GM19240 (cell line): ENCODE measurements at regions not wholly inside any gene's neighbourhood (a gene's known extent, or its start where the extent isn't known, plus 50 kb on each side); places are given as distances from the start of the nearest gene placed in this dataset.
"Not testable (repeated sequence)": the region's sequence is repeated elsewhere in the genome, so short reads cannot be mapped to it uniquely, and the experiment has no call there.

Experiments used
- DNase-seq: peaks from one replicate; pipeline ENCODE4 v3.0.0; 2011; ENCODE audit warnings: low spot score; ENCODE audit not compliant: insufficient read length

GRCh38 chr7:110534241-110534931 lies 556.5 kb upstream of the LRRN3 start:
- no peak for DNase-seq

- DNase-seq = no peak
Measured at GRCh38 chr7:110539216-110539615, 551.7 kb upstream of the LRRN3 start.

GRCh38 chr7:110541962-110542361 lies 549.0 kb upstream of the LRRN3 start:
- no peak for DNase-seq

GRCh38 chr7:110544194-110544593 lies 546.7 kb upstream of the LRRN3 start:
- no peak for DNase-seq

DNA sequence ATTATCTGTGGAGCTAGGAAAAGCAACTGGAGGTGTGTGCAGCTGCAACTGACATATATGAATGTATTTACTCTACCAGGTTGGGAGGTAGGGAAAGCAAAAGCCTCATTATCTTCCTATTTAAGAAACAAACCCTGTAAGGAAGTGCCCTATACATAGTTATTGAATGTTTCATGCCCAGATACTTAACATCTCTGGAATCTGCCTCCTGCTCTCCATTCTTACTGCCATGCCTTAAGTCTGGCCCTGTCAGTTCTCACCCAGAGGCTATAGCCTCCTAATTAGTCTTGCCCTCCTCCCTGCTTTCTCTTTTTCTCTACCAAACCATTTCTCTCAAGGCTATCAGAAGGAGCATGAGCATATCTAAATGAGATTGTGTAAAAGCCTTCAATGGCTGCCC lies 542.6 kb upstream of the LRRN3 start:
- DNase-seq = no peak

DNA sequence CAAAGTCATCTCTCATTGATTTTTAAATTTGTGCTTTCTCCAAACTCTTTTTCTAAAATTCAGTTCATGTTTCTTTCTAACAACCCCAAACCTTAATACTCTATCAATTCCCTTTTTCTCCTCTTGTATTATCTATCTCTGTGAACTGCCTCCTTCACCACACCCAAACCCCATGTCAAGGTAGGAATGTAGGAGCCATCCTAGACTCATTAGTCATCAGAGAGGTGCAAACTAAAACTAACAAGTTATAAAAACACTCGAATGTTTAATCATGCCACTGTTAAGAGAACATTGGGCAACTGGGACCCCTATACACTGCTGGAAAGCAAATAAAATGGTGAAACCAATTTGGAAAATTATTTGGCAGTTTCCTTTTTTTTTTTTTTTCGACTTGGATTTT lies 533.8 kb upstream of the LRRN3 start:
- no peak for DNase-seq

GRCh38 chr7:110563286-110563685 lies 527.6 kb upstream of the LRRN3 start:
- not testable (repeated sequence) for DNase-seq

DNA sequence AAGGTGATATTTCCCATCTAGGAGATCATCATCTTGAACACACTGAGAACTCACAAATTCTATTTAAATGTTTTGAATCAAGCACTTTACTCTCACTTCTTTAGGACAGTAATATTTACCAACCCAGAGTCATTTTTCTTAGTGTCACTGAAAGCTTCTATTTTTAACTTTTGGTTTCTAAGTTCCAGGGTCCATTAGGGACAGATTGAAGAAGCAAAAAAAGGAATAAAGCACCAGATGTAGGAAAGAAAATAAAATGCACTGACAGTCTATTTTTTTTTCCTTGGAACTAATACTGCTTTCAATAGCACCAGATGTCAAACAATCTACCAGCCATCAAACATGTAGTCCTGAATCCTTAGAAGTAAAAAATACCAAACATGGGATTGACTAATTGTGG lies 526.7 kb upstream of the LRRN3 start:
- DNase-seq = no peak

GRCh38 chr7:110568388-110568787 lies 522.5 kb upstream of the LRRN3 start:
- no peak for DNase-seq

- DNase-seq = no peak
Measured at GRCh38 chr7:110568932-110569331, 522.0 kb upstream of the LRRN3 start.

DNA sequence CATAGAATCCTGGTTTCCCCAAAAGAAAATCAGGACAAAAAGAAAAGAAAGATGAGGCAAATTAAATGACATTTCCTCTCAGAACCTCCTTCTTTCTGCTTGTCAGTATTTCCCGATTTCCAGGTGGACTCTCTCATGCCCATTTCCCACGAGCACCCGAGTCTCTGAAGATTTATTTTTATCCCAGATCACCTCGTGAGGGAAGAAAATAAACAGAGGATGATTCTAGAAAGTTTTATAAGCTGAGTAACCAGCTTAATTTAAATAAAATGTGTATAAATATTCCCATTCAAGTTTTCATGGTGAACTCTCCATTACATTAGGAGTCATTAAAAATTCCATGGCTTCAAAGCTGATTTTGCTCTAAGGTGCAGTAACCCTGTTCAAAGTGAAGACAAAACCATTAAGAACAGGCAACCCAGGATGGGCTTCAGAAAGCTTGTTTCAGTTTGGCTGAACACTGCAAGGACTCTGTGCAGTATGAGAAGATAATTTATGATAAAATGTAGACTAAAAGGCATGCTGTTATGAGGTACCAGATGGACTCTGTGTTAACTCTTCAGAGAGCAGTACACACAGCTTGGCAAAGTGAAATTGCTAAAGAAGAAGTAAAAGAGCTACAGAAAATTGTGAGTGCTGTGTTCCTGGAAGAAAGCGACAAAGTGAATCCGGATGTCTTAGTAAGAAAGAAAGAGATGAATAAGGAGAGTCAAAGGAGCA lies 521.3 kb upstream of the LRRN3 start:
- DNase-seq = no peak

DNA sequence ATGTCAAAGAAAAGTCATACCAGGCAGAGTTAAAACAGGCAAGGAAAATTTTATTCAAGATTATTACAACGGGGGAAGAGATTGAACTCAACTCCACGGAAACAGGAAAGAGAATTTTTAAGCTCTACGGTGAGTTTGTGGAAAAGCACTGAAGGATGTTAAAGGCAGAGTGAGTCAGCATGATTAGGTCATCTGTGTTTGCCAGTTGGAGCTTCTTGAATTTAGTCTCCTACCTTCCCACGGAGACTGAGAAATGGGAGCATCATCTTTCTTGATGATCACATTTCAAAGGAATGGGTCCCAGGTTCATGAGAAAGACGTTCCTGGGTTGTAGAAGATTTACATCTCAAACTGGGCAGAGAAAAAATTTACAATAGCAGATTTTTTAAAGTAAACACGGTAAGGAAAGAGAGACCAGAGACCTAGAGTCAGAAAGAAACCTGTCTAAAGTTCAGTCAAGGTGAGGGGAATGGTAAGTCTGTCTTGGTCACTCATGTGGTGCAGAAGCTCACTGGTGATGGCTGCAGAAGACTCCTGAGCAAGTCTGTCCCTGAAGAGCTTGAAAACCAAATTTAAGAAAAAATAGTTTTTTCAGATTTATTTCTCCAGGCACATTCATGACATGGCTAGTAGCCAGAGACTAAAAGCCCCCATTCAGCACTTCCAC lies 516.9 kb upstream of the LRRN3 start:
- no peak for DNase-seq

DNA sequence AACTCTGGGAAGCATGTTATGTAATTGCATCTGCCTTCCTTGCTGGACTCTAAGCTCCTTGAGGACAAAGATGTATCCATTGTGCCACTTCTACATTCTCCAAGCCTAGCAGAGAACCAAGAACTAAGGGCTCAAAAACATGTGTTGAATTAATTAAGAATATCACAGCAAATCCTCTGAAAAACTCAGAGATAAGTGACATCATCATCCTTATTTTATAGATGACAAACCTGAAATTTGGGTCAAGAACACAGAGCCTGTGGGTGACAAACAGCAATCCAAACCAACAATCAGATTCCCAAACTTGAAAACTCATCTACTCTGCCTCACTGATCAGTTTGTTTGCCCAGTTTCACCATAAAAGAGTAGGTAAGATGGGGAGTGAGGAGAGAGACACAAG lies 503.6 kb upstream of the LRRN3 start:
- no peak for DNase-seq

GRCh38 chr7:110590415-110590814 lies 500.5 kb upstream of the LRRN3 start:
- DNase-seq = no peak

DNA sequence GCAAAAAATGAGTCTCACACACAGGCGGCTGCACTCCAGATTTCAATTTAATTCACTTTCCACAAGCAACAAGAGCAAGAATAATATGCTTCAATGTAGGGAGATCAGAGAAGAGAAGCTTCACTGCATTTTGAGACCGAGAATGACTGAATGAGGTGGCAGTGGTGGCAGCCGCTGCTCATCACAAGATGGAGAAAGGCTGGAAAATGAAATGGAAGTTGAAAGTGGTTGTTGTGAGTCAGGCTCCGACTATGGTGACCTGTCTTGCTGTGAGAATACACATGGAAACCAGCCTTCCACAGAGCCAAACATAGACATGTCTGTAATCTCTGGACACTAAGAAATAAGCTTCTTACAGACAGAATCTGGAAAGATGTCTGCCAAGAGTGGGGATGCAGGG lies 499.6 kb upstream of the LRRN3 start:
- DNase-seq = no peak

- DNase-seq = no peak
Measured at GRCh38 chr7:110592557-110592956, 498.4 kb upstream of the LRRN3 start.

DNA sequence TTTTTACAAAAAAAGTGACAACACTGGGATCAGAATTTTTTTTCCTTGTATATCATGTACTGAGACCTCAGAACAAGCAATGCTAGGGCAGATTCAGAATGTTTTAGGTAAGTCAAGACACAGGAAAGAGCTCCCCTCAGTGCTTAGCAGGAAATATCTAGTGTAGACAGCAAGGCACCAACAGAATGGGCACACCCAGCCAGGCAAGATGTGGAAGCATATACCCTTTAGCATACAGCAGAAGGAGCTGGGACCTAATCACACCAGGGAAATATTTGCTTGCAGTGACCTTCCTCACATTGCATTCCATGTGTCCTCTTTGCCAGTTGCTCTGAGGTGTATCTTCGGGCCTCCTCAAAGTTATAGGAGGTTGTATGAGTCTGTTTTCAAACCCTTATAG lies 497.6 kb upstream of the LRRN3 start:
- DNase-seq = no peak

GRCh38 chr7:110595694-110596093 lies 495.2 kb upstream of the LRRN3 start:
- DNase-seq = no peak

GRCh38 chr7:110600956-110601355 lies 490.0 kb upstream of the LRRN3 start:
- DNase-seq = no peak

GRCh38 chr7:110601710-110602109 lies 489.2 kb upstream of the LRRN3 start:
- no peak for DNase-seq

GRCh38 chr7:110604206-110604605 lies 486.7 kb upstream of the LRRN3 start:
- no peak for DNase-seq

- DNase-seq = no peak
Measured at GRCh38 chr7:110604885-110605284, 486.0 kb upstream of the LRRN3 start.
